SK-N-MC (cell line): ENCODE measurements at regions not wholly inside any gene's neighbourhood (a gene's known extent, or its start where the extent isn't known, plus 50 kb on each side); places are given as distances from the start of the nearest gene placed in this dataset.
"Not testable (repeated sequence)": the region's sequence is repeated elsewhere in the genome, so short reads cannot be mapped to it uniquely, and the experiment has no call there.

Experiments
- EZH2 ChIP-seq: fragments of 200-600 bp; sonication (generic); IDR thresholded peaks from one replicate; pipeline ENCODE4 v1.6.1; 2017; ENCODE audit warnings: antibody characterized with exemption
- FOXP2 ChIP-seq: optimal IDR thresholded peaks from 2 replicates; pipeline ENCODE3; 2011; ENCODE audit warnings: mild to moderate bottlenecking, moderate library complexity; ENCODE audit not compliant: insufficient read depth; ENCODE audit errors: extremely low read length, control extremely low read depth
- POLR2AphosphoS5 ChIP-seq: IDR thresholded peaks from 2 replicates; pipeline ENCODE4 v1.6.1; 2012; ENCODE audit warnings: mild to moderate bottlenecking, low read depth, low read length, borderline replicate concordance

- not testable (repeated sequence) for TF ChIP-seq EZH2, POLR2AphosphoS5, FOXP2
Observed at GRCh38 chr4:126201251-126202138, 886.7 kb downstream of the FAT4 start.
